ENCODE measurements at regions not wholly inside any gene's neighbourhood (a gene's known extent, or its start where the extent isn't known, plus 50 kb on each side); places are given as distances from the start of the nearest gene placed in this dataset.

DNA sequence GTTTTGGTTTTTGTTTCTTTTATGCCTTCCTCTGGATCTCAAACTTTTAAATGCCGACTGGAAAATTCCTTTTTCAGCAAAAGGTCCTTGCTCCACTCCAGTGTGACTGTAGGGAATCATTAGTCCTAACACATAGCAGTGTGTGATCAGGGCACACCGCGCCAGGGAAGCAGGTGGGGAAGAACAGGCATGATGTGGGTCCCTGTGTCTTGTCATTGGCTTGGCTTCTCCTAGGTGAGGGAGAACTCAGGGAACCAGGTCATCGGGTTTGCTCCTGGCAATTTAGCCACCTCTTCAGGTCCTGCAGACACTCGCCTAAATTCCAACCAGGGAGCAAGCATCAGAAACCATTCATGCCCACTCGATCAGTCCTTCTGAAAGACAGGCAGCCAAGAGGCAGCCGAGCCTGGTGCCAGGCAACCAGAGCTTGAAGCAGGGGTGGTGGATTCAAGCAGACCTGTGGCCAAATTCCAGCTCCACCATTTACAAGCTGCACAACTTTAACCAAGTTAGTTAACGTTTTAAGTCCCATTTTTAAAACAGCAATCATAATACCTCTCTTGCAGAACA lies 514.2 kb downstream of the BNC2 start:
- Mint-ChIP-seq H3K27ac (no peak overlapping the region), H3K27me3 (no peaks in the 10 kb centered on the region), H3K4me3 (no peak overlapping the region), H3K36me3 (no peaks in the 10 kb centered on the region), H3K4me1 (no peaks in the 10 kb centered on the region), H3K9me3 (peaks cover 0 to 3% (median 0%) of the 10 kb centered on the region in 9 donors)
- no peak for DNase-seq
- ATAC-seq: no peak
- POLR2A ChIA-PET: no interaction called here

- H3K4me3 Mint-ChIP-seq: no peak overlapping the region
- H3K36me3 Mint-ChIP-seq: no peaks in the 10 kb centered on the region
- ATAC-seq: no peak
- no peak for DNase-seq
- H3K27me3 Mint-ChIP-seq: no peaks in the 10 kb centered on the region
- H3K9me3 Mint-ChIP-seq: peaks cover 0 to 3% (median 0%) of the 10 kb centered on the region in 9 donors
- no peaks in the 10 kb centered on the region for H3K4me1 Mint-ChIP-seq
- no peak overlapping the region for H3K27ac Mint-ChIP-seq
- POLR2A ChIA-PET: no interaction called here
Measured at GRCh38 chr9:16357828-16358227, 512.6 kb downstream of the BNC2 start.

- no peaks in the 10 kb centered on the region for H3K36me3 Mint-ChIP-seq
- ATAC-seq: no peak
- peaks cover 0 to 3% (median 0%) of the 10 kb centered on the region in 9 donors for H3K9me3 Mint-ChIP-seq
- no peaks in the 10 kb centered on the region for H3K27me3 Mint-ChIP-seq
- no peaks in the 10 kb centered on the region for H3K4me1 Mint-ChIP-seq
- no peak overlapping the region for H3K27ac Mint-ChIP-seq
- DNase-seq: no peak
- no peak overlapping the region for H3K4me3 Mint-ChIP-seq
- POLR2A ChIA-PET: interaction anchor here (0.7 kb wide), 1 partner anchor 1188 kb away, joined by 3 read pairs; no protein-coding TSS in a partner anchor
Measured at GRCh38 chr9:16358751-16359150, 511.7 kb downstream of the BNC2 start.

All from naive thymus-derived CD8-positive, alpha-beta T cell (primary cell).